ENCODE measurements at regions not wholly inside any gene's neighbourhood (a gene's known extent, or its start where the extent isn't known, plus 50 kb on each side); places are given as distances from the start of the nearest gene placed in this dataset.

GRCh38 chr10:56874950-56875349 is 513.9 kb upstream of the ZWINT start:
- DNase-seq (ENCODE audit: low spot score), result no peak
- Mint-ChIP-seq H3K36me3 (ENCODE audit: low read depth) (no peaks in the 10 kb centered on the region), H3K4me3 (no peak overlapping the region), H3K27me3 (ENCODE audit: insufficient read depth) (no peaks in the 10 kb centered on the region), H3K4me1 (ENCODE audit: low read depth) (no peaks in the 10 kb centered on the region), H3K9me3 (peaks cover 5% of the 10 kb centered on the region), H3K27ac (no peak overlapping the region)
- intact Hi-C loops (cut with micrococcal nuclease), result no loop called here

- no peaks in the 10 kb centered on the region for H3K4me1 Mint-ChIP-seq (ENCODE audit: low read depth)
- H3K27me3 Mint-ChIP-seq (ENCODE audit: insufficient read depth), result no peaks in the 10 kb centered on the region
- no peak overlapping the region for H3K4me3 Mint-ChIP-seq
- no peaks in the 10 kb centered on the region for H3K9me3 Mint-ChIP-seq
- no peak overlapping the region for H3K27ac Mint-ChIP-seq
- no peak for DNase-seq (ENCODE audit: low spot score)
- no peaks in the 10 kb centered on the region for H3K36me3 Mint-ChIP-seq (ENCODE audit: low read depth)
- intact Hi-C loops (cut with micrococcal nuclease), result no loop called here
These were observed 510.2 kb upstream of the ZWINT start for GRCh38 chr10:56871160-56871668.

- Mint-ChIP-seq H3K9me3 (peaks cover 1% of the 10 kb centered on the region), H3K36me3 (ENCODE audit: low read depth) (no peaks in the 10 kb centered on the region), H3K4me1 (ENCODE audit: low read depth) (no peaks in the 10 kb centered on the region), H3K4me3 (no peak overlapping the region), H3K27me3 (ENCODE audit: insufficient read depth) (no peaks in the 10 kb centered on the region), H3K27ac (no peak overlapping the region)
- intact Hi-C loops (cut with micrococcal nuclease), result no loop called here
- no peak for DNase-seq (ENCODE audit: low spot score)
These were observed 506.2 kb upstream of the ZWINT start for GRCh38 chr10:56867236-56867635.

GRCh38 chr10:56856569-56856968 is 495.5 kb upstream of the ZWINT start:
- intact Hi-C loops (cut with micrococcal nuclease), result no loop called here
- DNase-seq (ENCODE audit: low spot score), result no peak
- Mint-ChIP-seq H3K27ac (no peak overlapping the region), H3K4me1 (ENCODE audit: low read depth) (no peaks in the 10 kb centered on the region), H3K4me3 (no peak overlapping the region), H3K27me3 (ENCODE audit: insufficient read depth) (no peaks in the 10 kb centered on the region), H3K9me3 (no peaks in the 10 kb centered on the region), H3K36me3 (ENCODE audit: low read depth) (no peaks in the 10 kb centered on the region)

- Mint-ChIP-seq H3K4me1 (ENCODE audit: low read depth) (no peaks in the 10 kb centered on the region), H3K27ac (no peak overlapping the region), H3K4me3 (no peak overlapping the region), H3K36me3 (ENCODE audit: low read depth) (no peaks in the 10 kb centered on the region), H3K9me3 (no peaks in the 10 kb centered on the region), H3K27me3 (ENCODE audit: insufficient read depth) (no peaks in the 10 kb centered on the region)
- DNase-seq (ENCODE audit: low spot score), result no peak
- intact Hi-C loops (cut with micrococcal nuclease), result no loop called here
These were observed 484.0 kb upstream of the ZWINT start for GRCh38 chr10:56844978-56845529.

- Mint-ChIP-seq H3K27me3 (ENCODE audit: insufficient read depth) (no peaks in the 10 kb centered on the region), H3K9me3 (no peaks in the 10 kb centered on the region)
- intact Hi-C loops (cut with micrococcal nuclease), result no loop called here
These were observed 475.6 kb upstream of the ZWINT start for GRCh38 chr10:56836659-56837058.

GRCh38 chr10:56831681-56832080 is 470.6 kb upstream of the ZWINT start:
- intact Hi-C loops (cut with micrococcal nuclease), result no loop called here
- H3K4me3 Mint-ChIP-seq, result no peak overlapping the region
- H3K4me1 Mint-ChIP-seq (ENCODE audit: low read depth), result no peaks in the 10 kb centered on the region
- H3K36me3 Mint-ChIP-seq (ENCODE audit: low read depth), result no peaks in the 10 kb centered on the region
- H3K9me3 Mint-ChIP-seq, result peaks cover 4% of the 10 kb centered on the region
- DNase-seq (ENCODE audit: low spot score), result no peak
- no peak overlapping the region for H3K27ac Mint-ChIP-seq
- H3K27me3 Mint-ChIP-seq (ENCODE audit: insufficient read depth), result no peaks in the 10 kb centered on the region

More at GRCh38 chr10:56836659-56837058, 475.6 kb upstream of the ZWINT start:
- no peaks in the 10 kb centered on the region for H3K36me3 Mint-ChIP-seq (ENCODE audit: low read depth)
- no peak overlapping the region for H3K4me3 Mint-ChIP-seq
- H3K27ac Mint-ChIP-seq, result no peak overlapping the region
- no peaks in the 10 kb centered on the region for H3K4me1 Mint-ChIP-seq (ENCODE audit: low read depth)
- no peak for DNase-seq (ENCODE audit: low spot score)

GRCh38 chr10:56823849-56824248 is 462.8 kb upstream of the ZWINT start:
- Mint-ChIP-seq H3K27me3 (ENCODE audit: insufficient read depth) (no peaks in the 10 kb centered on the region), H3K4me1 (ENCODE audit: low read depth) (no peaks in the 10 kb centered on the region), H3K27ac (no peak overlapping the region), H3K36me3 (ENCODE audit: low read depth) (no peaks in the 10 kb centered on the region), H3K4me3 (no peak overlapping the region), H3K9me3 (peaks cover 7% of the 10 kb centered on the region)
- no peak for DNase-seq (ENCODE audit: low spot score)
- intact Hi-C loops (cut with micrococcal nuclease), result no loop called here

- H3K4me3 Mint-ChIP-seq, result no peak overlapping the region
- H3K36me3 Mint-ChIP-seq (ENCODE audit: low read depth), result no peaks in the 10 kb centered on the region
- no peaks in the 10 kb centered on the region for H3K4me1 Mint-ChIP-seq (ENCODE audit: low read depth)
- H3K27ac Mint-ChIP-seq, result no peak overlapping the region
- intact Hi-C loops (cut with micrococcal nuclease), result no loop called here
- peaks cover 3% of the 10 kb centered on the region for H3K9me3 Mint-ChIP-seq
- no peak for DNase-seq (ENCODE audit: low spot score)
- no peaks in the 10 kb centered on the region for H3K27me3 Mint-ChIP-seq (ENCODE audit: insufficient read depth)
These were observed 444.0 kb upstream of the ZWINT start for GRCh38 chr10:56805022-56805421.

- no peaks in the 10 kb centered on the region for H3K4me1 Mint-ChIP-seq (ENCODE audit: low read depth)
- H3K4me3 Mint-ChIP-seq, result no peak overlapping the region
- no peak for DNase-seq (ENCODE audit: low spot score)
- H3K9me3 Mint-ChIP-seq, result peaks cover 12% of the 10 kb centered on the region
- no peaks in the 10 kb centered on the region for H3K36me3 Mint-ChIP-seq (ENCODE audit: low read depth)
- H3K27ac Mint-ChIP-seq, result no peak overlapping the region
- no peaks in the 10 kb centered on the region for H3K27me3 Mint-ChIP-seq (ENCODE audit: insufficient read depth)
- intact Hi-C loops (cut with micrococcal nuclease), result no loop called here
These were observed 424.2 kb upstream of the ZWINT start for GRCh38 chr10:56785292-56785691.

- no peak for DNase-seq (ENCODE audit: low spot score)
- H3K36me3 Mint-ChIP-seq (ENCODE audit: low read depth), result no peaks in the 10 kb centered on the region
- H3K9me3 Mint-ChIP-seq, result peaks cover 7% of the 10 kb centered on the region
- no peak overlapping the region for H3K27ac Mint-ChIP-seq
- no peak overlapping the region for H3K4me3 Mint-ChIP-seq
- no peaks in the 10 kb centered on the region for H3K27me3 Mint-ChIP-seq (ENCODE audit: insufficient read depth)
- H3K4me1 Mint-ChIP-seq (ENCODE audit: low read depth), result no peaks in the 10 kb centered on the region
- intact Hi-C loops (cut with micrococcal nuclease), result no loop called here
These were observed 421.4 kb upstream of the ZWINT start for GRCh38 chr10:56782503-56782902.

GRCh38 chr10:56771343-56771742 is 410.3 kb upstream of the ZWINT start:
- H3K27me3 Mint-ChIP-seq (ENCODE audit: insufficient read depth), result no peaks in the 10 kb centered on the region
- peaks cover 21% of the 10 kb centered on the region for H3K9me3 Mint-ChIP-seq
- DNase-seq (ENCODE audit: low spot score), result no peak
- H3K4me1 Mint-ChIP-seq (ENCODE audit: low read depth), result no peaks in the 10 kb centered on the region
- no peak overlapping the region for H3K27ac Mint-ChIP-seq
- no peak overlapping the region for H3K4me3 Mint-ChIP-seq
- intact Hi-C loops (cut with micrococcal nuclease), result no loop called here
- H3K36me3 Mint-ChIP-seq (ENCODE audit: low read depth), result no peaks in the 10 kb centered on the region

- Mint-ChIP-seq H3K27me3 (ENCODE audit: insufficient read depth) (no peaks in the 10 kb centered on the region), H3K4me1 (ENCODE audit: low read depth) (no peaks in the 10 kb centered on the region), H3K36me3 (ENCODE audit: low read depth) (no peaks in the 10 kb centered on the region), H3K27ac (no peak overlapping the region), H3K9me3 (peaks cover 15% of the 10 kb centered on the region), H3K4me3 (no peak overlapping the region)
- no peak for DNase-seq (ENCODE audit: low spot score)
- intact Hi-C loops (cut with micrococcal nuclease), result no loop called here
These were observed 402.0 kb upstream of the ZWINT start for GRCh38 chr10:56763090-56763489.

GRCh38 chr10:56745490-56745889 is 384.4 kb upstream of the ZWINT start:
- Mint-ChIP-seq H3K9me3 (peaks cover 17% of the 10 kb centered on the region), H3K4me1 (ENCODE audit: low read depth) (no peaks in the 10 kb centered on the region), H3K4me3 (no peak overlapping the region), H3K27me3 (ENCODE audit: insufficient read depth) (no peaks in the 10 kb centered on the region), H3K27ac (no peak overlapping the region), H3K36me3 (ENCODE audit: low read depth) (no peaks in the 10 kb centered on the region)
- DNase-seq (ENCODE audit: low spot score), result no peak
- intact Hi-C loops (cut with micrococcal nuclease), result no loop called here
